HG02943 (cell line): ENCODE measurements at regions not wholly inside any gene's neighbourhood (a gene's known extent, or its start where the extent isn't known, plus 50 kb on each side); places are given as distances from the start of the nearest gene placed in this dataset.
"Not testable (repeated sequence)": the region's sequence is repeated elsewhere in the genome, so short reads cannot be mapped to it uniquely, and the experiment has no call there.

Experiments
- ATAC-seq: cut with Tn5 transposase; IDR thresholded peaks from one replicate; pipeline ENCODE4 v1.9.1; 2021; ENCODE audit warnings: mild to moderate bottlenecking, low read depth, moderate library complexity; ENCODE audit not compliant: unreplicated experiment

DNA sequence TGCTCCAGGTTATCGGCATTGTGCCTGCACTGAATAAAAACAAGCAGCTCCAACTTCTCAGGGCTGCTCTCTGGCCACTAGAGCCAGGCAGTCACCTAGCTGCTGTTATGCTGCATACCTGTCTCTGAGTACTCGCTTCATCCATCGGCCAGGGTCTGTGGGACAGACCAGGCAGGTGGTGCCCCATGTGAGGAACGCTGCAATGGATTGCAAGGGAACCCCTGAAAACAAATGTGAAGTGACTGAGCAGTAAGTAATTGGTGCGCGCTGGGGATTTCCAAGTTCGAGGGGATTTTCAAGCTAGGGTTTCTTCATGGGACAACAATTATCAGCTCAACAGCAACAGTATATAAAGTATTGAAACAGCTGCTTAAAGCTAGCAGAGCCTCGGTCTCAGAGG is 965.3 kb downstream of the AACS start:
- ATAC-seq, result no peak

DNA sequence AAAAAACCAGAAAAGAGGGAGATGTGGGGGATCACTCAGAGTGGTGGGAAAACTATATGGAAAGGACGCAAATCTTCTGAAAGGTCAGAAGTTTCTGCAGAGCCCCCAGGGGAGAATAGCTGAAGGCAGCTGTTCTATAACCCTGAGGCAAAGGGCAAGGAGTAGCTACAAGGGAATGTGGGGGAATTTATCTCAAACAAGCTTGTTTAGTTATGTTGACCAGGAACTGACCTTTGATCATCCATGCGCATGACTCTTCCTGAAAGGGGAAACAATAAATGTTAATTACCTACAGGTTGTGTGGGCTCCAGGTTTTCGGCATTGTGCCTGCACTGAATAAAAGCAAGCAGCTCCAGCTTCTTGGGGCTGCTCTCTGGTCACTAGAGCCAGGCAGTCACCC is 968.5 kb downstream of the AACS start:
- ATAC-seq, result no peak

GRCh38 chr12:126036348-126036747 is 971.1 kb downstream of the AACS start:
- no peak for ATAC-seq

DNA sequence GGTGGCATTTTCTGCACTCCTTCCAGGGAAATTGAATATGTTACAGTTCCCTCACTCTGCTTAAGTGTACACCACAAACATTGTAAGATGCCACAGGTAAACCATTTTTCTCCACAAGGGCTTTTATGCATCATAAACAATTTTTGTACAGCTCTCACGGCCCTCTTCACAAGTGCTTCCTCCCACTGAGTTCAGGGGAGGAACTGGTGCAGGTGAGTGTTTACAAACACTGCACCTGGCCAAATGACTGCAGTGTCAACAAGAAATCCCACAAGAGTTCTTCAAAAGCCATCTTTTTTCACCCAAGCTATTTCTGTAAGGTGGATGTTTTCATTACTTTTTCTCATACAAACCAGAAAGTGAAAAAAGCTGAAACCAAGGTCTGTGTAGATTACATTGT is 973.2 kb downstream of the AACS start:
- no peak for ATAC-seq

DNA sequence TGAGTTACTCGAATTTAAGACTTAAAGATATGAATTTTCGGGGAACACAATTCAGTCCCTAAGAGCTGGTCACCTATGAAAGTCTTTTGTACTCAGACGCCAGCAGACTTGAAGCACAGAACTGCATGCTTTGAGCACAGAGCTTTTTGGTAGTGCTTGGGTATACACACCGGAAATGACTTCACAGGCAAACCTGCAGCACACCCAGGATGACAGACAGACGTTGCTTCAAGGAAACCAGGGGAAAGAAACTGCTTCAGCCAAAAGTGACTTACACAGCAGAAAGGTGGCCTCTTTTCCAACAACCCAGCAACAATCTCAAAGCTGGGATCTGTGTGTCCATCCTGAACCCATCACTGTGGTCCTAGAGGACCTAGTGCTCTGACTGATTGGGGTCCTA is 975.1 kb downstream of the AACS start:
- no peak for ATAC-seq

- no peak for ATAC-seq
Observed at GRCh38 chr12:126042286-126042685, 977.1 kb downstream of the AACS start.

GRCh38 chr12:126049501-126049900 is 984.3 kb downstream of the AACS start:
- ATAC-seq, result not testable (repeated sequence)

GRCh38 chr12:126051611-126052107 is 986.4 kb downstream of the AACS start:
- no peak for ATAC-seq

GRCh38 chr12:126055521-126055920 is 990.3 kb downstream of the AACS start:
- ATAC-seq, result no peak

DNA sequence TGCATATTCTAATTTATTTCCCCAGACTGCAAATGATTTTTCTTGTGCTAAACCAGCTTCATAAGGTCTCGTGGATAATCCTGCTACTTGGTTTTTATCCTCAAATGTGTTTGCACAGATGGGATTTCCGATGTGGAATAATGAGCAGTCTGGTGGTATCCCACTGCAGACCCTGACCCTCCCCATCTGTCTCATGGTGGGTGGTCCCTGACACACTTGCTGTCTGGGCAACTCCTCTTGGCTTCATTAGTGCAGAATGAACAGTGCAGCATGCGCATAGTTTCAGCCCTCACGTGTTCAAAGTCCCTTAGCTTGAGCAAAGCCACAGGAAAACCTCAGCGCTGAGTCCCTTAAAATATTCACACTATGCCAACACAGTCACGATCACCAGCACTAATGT is 996.5 kb downstream of the AACS start:
- ATAC-seq, result no peak

GRCh38 chr12:126064028-126064427 is 998.8 kb downstream of the AACS start:
- no peak for ATAC-seq

GRCh38 chr12:126067626-126068329 is 1002.5 kb downstream of the AACS start:
- no peak for ATAC-seq

DNA sequence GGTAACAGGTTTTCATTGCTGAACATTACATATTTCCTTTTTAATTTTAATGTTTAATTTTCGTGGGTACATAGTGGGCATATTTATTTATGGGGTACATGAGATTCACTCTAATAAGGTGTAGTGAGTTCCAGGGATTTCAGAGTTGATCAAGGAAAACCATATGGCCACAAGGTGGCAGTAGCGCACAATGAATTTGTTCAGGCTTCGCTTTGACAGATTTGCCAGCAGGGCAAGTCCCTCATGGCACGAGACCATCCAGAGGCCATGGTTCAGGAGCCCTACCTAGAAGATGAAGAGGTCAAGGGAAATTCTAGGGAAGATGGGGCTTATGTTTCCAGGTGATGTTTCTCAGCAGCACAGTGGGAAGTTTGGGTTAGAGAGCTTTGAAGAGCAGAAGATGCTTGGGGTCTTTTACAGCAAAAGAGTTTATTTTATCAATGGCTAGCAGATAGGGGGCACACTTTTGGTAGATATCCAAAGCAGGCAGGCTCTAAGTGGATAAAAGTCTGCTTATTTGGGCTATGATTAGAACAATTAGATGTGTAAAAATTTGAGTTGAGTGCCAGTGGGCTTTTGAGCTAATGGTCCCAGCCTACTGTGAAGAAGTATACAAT is 1004.4 kb downstream of the AACS start:
- ATAC-seq, result no peak

DNA sequence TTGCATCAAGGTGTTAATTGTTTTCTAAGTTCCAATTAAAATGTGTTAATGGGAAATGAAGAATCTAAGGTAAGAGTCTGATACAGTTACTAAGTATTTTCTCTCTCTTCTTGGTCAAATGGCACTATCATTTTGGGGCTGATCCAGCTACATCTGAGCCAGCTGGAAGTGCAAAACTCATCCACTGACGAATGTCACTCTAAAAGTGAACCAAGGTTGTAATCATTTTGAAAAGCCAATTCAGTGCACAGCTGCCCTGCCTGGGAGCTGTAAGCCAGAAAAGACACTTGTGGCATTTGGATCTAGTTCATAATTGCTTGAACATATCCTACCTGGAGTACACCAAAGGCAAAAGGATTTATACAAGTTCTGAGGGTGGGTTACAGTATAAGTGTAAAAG is 1011.3 kb downstream of the AACS start:
- no peak for ATAC-seq

DNA sequence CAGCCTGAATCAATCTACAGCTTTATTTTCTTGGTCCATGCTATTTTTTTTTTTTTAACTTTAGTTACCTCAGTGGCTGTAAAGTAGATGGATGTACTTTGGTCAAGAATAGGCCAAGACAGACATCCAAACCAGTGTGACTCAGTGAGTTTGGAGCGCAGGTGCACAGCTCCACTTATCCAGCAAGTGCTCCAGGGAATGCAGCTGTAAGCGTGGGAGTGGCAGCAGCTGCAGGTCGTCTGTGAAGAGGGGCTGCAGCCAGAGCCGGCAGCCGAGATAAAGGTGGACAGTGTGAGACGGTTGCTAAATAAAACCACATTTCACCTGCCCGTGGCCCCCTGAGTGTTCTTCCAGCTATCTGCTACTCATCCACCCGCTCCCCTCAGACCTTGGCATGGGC is 1018.7 kb downstream of the AACS start:
- ATAC-seq, result no peak

DNA sequence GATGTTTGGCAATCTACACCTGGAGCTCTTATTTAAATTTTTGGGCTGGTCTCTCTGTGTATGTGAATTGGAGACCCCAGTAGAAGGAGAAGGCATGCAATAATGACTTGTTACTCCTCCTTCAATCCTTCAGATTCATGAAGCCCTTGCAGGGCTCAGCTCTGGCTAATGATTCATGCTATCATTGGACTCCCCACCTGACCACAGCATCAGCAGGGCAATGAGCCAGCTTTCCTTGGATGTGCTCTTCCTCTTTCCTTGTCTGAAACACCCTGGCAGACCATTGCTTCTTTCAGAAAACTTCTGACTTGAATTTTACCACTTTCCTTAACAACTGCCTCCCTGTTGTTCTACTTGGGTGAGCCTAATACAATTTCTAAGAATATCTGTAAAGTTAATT is 1019.2 kb downstream of the AACS start:
- ATAC-seq, result no peak

DNA sequence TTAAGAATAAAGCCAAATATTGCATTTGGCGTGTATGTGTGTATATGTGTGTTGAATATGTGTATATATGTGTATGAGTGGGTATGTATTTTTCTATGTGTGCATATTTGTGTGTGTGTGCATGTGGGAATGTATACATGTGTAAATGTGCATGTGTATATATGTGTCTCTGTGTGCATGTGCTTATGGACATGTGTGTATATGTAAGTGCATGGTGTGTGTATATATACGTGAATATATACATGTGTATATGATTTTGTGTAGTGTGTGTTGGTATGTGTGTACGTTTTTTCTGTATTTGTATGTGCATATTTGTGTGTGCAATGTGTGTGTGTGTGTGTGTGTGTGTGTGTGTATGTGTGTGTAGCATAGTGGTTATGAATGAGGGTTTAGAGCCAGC is 1021.0 kb downstream of the AACS start:
- ATAC-seq, result no peak

DNA sequence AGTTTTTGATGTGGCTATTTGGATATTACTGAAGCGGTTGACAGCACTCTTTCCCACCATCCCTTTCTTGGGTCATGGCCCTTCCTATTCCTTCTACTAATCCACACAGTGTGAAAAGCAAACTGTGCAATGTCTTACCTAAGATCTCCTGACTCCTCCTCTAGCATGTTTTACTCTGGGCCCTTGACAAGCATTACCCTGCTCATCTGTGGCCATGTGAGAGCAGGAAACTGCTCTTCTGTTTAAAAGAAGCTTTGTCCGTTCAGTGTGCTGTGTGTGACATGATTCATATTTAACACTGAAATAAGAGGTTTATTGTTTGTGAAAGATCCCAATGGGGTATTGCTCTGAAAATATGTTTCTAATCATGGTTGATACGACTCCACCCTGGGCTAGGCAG is 1022.5 kb downstream of the AACS start:
- ATAC-seq, result no peak

DNA sequence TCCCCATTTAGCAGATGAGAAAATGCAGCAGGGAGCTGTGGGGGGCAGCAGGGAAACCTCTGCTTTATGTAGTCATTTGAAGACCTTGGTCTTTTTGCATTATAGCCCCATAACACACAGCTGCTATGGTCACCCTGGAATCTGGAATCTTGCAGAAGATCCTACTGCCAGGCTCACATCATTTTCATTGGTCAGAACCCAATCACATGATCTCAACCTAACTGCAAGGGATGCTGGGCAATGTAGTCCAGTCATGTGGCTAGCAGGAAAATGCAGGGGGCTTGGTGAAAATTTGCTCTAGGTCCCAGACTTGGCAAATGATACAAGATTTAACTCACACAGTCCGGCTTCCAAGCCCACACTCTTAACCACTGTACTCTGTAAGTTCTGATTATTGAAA is 1028.7 kb downstream of the AACS start:
- no peak for ATAC-seq

DNA sequence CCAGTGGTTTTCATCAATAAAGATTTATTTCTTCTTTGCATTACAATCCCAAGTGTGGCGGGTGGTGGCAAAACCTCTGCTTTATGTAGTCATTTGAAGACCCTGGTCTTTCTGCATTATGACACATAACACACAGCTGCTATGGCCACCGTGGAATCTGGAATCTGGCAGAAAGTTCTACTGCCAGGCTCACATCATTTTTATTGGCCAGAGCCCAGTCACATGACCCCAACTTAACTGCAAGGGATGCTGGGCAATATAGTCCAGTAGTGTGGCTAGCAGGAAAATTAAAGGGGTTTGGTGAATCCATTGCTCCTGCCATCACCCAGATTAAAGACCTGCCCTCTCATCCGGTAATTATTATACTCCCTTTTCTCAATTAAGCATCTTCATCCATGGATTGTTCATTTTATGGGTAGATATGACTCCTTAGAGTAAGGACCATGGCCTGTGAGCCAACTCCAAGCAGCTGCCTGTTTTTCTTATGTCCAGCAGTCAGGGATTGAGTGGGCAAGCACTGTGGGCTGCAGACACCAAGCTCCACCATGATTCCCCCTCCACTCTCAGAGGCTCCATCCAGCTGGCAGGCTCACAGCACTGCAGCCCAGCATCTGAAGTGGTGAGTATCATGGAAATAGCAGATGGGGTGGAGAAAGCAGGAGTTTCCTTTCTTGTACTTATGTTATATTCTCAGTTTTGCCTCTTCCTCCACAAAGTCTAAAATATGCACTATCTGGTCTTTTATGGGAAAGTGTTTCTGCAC is 1030.7 kb downstream of the AACS start:
- no peak for ATAC-seq

- no peak for ATAC-seq
Observed at GRCh38 chr12:126106706-126107105, 1041.5 kb downstream of the AACS start.

DNA sequence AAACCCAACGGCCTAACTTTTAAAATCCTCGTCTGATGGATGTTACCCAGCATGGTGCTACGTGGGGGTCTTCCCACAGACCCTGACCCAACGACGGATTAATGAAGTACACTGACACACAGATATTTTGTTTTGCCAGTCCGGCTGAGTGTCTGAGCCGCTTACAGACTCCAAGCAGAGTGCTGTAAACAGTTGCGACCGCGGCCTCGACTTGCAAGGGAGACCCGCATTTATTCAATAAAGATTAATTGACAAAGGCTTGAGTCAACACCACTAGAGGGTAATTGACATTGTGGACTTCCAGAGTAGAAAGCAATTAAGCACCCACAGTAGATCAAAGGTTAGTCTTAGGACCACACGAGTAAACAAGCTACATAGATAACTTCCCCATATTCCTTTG is 1042.4 kb downstream of the AACS start:
- ATAC-seq, result no peak
